ENCODE measurements at regions not wholly inside any gene's neighbourhood (a gene's known extent, or its start where the extent isn't known, plus 50 kb on each side); places are given as distances from the start of the nearest gene placed in this dataset.

DNA sequence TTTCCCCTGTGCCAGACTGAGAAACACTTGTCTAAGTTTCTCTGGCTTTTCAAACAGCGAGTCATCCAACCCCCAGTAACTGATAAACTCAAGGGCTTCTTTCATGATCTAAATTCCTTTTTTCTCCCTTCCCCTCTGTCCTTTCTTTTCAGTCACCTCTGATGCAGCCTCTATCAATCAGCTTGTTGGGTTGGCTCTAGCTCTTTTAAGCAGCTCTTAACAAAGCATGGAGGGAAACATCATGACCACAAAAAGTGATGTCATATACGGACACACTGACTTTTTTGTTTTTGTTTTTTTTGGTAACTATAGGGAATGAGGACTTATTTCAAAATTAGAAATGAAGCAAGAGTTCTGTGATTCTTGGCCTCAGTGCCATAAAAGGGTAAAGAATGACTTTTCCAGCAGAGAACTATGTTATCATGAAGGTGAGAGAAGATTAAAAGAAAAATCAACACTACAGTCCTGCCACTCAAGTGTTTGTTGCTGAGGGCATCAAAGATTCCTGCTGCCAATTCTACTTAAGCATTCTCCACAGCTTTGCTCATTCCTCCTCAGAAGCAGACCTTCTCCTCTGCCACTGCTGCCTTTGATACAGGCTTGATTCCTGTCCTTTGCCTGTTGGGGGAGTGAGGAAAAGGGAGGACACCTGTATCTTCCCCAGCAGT is 457.0 kb upstream of the ONECUT1 start:
- Mint-ChIP-seq H3K36me3 (ENCODE audit: low read depth, unreplicated experiment) (no peaks in the 10 kb centered on the region), H3K27me3 (ENCODE audit: unreplicated experiment) (peaks cover 1% of the 10 kb centered on the region), H3K27ac (ENCODE audit: unreplicated experiment) (no peak overlapping the region), H3K9me3 (ENCODE audit: unreplicated experiment) (no peaks in the 10 kb centered on the region), H3K4me3 (ENCODE audit: unreplicated experiment) (no peak overlapping the region), H3K4me1 (ENCODE audit: unreplicated experiment) (peaks cover 10% of the 10 kb centered on the region)
- TF ChIP-seq CTCF (IDR thresholded peaks at IDR 0.05; ENCODE audit: unreplicated experiment), result no peak
- DNase-seq (ENCODE audit: low spot score), result no peak

GRCh38 chr15:53246404-53246803 is 456.3 kb upstream of the ONECUT1 start:
- Mint-ChIP-seq H3K4me1 (ENCODE audit: unreplicated experiment) (peaks cover 10% of the 10 kb centered on the region), H3K9me3 (ENCODE audit: unreplicated experiment) (no peaks in the 10 kb centered on the region), H3K27ac (ENCODE audit: unreplicated experiment) (no peak overlapping the region), H3K36me3 (ENCODE audit: low read depth, unreplicated experiment) (no peaks in the 10 kb centered on the region), H3K4me3 (ENCODE audit: unreplicated experiment) (no peak overlapping the region), H3K27me3 (ENCODE audit: unreplicated experiment) (peaks cover 1% of the 10 kb centered on the region)
- no peak for DNase-seq (ENCODE audit: low spot score)
- no peak for TF ChIP-seq CTCF (IDR thresholded peaks at IDR 0.05; ENCODE audit: unreplicated experiment)

GRCh38 chr15:53233801-53234200 is 443.7 kb upstream of the ONECUT1 start:
- H3K27me3 Mint-ChIP-seq (ENCODE audit: unreplicated experiment), result no peaks in the 10 kb centered on the region
- no peak overlapping the region for H3K4me3 Mint-ChIP-seq (ENCODE audit: unreplicated experiment)
- H3K27ac Mint-ChIP-seq (ENCODE audit: unreplicated experiment), result no peak overlapping the region
- no peaks in the 10 kb centered on the region for H3K36me3 Mint-ChIP-seq (ENCODE audit: low read depth, unreplicated experiment)
- H3K9me3 Mint-ChIP-seq (ENCODE audit: unreplicated experiment), result no peaks in the 10 kb centered on the region
- TF ChIP-seq CTCF (IDR thresholded peaks at IDR 0.05; ENCODE audit: unreplicated experiment), result no peak
- no peak for DNase-seq (ENCODE audit: low spot score)
- H3K4me1 Mint-ChIP-seq (ENCODE audit: unreplicated experiment), result no peaks in the 10 kb centered on the region

DNA sequence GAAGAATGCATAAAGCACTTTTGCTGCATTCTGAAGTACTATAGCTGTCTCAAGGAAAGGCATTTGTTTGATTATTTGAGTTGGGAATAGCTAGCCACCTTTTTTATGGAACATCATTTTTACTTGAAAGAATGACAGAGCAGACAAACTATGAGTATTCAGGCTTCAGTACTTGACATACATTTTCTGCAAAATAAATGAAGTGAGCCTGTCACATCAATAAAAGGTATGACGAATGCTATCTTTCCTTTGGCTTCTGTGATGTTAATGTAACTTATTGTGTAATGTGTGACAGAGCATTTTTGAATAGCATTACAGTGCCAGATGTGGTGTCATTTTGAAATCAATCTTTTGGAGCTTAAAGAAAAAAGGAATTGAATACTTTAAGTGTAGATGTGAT is 440.3 kb upstream of the ONECUT1 start:
- Mint-ChIP-seq H3K27me3 (ENCODE audit: unreplicated experiment) (peaks cover 2% of the 10 kb centered on the region), H3K4me1 (ENCODE audit: unreplicated experiment) (no peaks in the 10 kb centered on the region), H3K27ac (ENCODE audit: unreplicated experiment) (no peak overlapping the region), H3K36me3 (ENCODE audit: low read depth, unreplicated experiment) (no peaks in the 10 kb centered on the region), H3K4me3 (ENCODE audit: unreplicated experiment) (no peak overlapping the region), H3K9me3 (ENCODE audit: unreplicated experiment) (no peaks in the 10 kb centered on the region)
- no peak for DNase-seq (ENCODE audit: low spot score)
- no peak for TF ChIP-seq CTCF (IDR thresholded peaks at IDR 0.05; ENCODE audit: unreplicated experiment)

DNA sequence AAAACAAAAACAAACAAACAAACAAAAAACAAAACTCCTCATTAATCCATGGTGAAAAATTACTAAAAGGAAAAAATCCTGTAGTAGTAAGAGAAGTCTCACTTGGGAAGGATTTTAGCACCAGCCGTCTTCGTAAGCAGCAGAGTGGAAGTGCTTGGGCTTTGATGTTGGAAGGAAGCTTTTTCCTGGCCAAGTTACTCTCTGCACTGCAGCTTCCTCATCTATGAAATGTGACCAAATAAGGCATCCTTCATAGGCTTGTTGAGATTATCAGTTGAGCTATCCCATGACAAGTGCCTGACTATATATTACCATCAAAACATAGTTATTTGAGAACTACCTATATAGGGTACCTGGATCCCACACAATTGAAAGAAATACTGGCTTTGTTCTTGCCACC is 436.4 kb upstream of the ONECUT1 start:
- H3K4me3 Mint-ChIP-seq (ENCODE audit: unreplicated experiment), result no peak overlapping the region
- H3K4me1 Mint-ChIP-seq (ENCODE audit: unreplicated experiment), result no peaks in the 10 kb centered on the region
- DNase-seq (ENCODE audit: low spot score), result no peak
- no peaks in the 10 kb centered on the region for H3K36me3 Mint-ChIP-seq (ENCODE audit: low read depth, unreplicated experiment)
- H3K27me3 Mint-ChIP-seq (ENCODE audit: unreplicated experiment), result peaks cover 2% of the 10 kb centered on the region
- no peak overlapping the region for H3K27ac Mint-ChIP-seq (ENCODE audit: unreplicated experiment)
- H3K9me3 Mint-ChIP-seq (ENCODE audit: unreplicated experiment), result no peaks in the 10 kb centered on the region
- no peak for TF ChIP-seq CTCF (IDR thresholded peaks at IDR 0.05; ENCODE audit: unreplicated experiment)

Data from endothelial cell (in vitro differentiated cells).